KMS-11 (cell line): ENCODE measurements at regions not wholly inside any gene's neighbourhood (a gene's known extent, or its start where the extent isn't known, plus 50 kb on each side); places are given as distances from the start of the nearest gene placed in this dataset.

Experiments used
- H2AFZ ChIP-seq: fragments of 200-600 bp; sonication (generic); 2 replicates; pipeline ENCODE4 v1.6.1; 2016; ENCODE audit warnings: antibody characterized with exemption, mixed run types, low read depth
- H3K27ac ChIP-seq: fragments of 200-600 bp; sonication (generic); 2 replicates; pipeline ENCODE4 v1.6.1; 2016; ENCODE audit warnings: mild to moderate bottlenecking, mixed run types
- H3K27me3 ChIP-seq: fragments of 200-600 bp; sonication (generic); 2 replicates; pipeline ENCODE4 v1.6.1; 2017; ENCODE audit warnings: mild to moderate bottlenecking, low read depth, mixed run types, moderate library complexity; ENCODE audit not compliant: insufficient read depth
- H3K36me3 ChIP-seq: fragments of 200-600 bp; sonication (generic); 2 replicates; pipeline ENCODE4 v1.6.1; 2017; ENCODE audit warnings: mild to moderate bottlenecking, mixed run types; ENCODE audit not compliant: insufficient read depth
- H3K4me1 ChIP-seq: fragments of 200-600 bp; sonication (generic); 2 replicates; pipeline ENCODE4 v1.6.1; 2016; ENCODE audit warnings: mild to moderate bottlenecking, low read depth, mixed run types; ENCODE audit not compliant: poor library complexity, severe bottlenecking
- H3K4me2 ChIP-seq: fragments of 200-600 bp; sonication (generic); 2 replicates; pipeline ENCODE4 v1.7.0; 2016; ENCODE audit warnings: mild to moderate bottlenecking, mixed run types
- H3K4me3 ChIP-seq: fragments of 200-600 bp; sonication (generic); IDR thresholded peaks from 2 replicates; pipeline ENCODE4 v1.6.1; 2017; ENCODE audit warnings: low read depth, low read length, mixed read lengths; ENCODE audit not compliant: insufficient read depth
- H3K79me2 ChIP-seq: fragments of 200-600 bp; sonication (generic); 2 replicates; pipeline ENCODE4 v1.6.1; 2016; ENCODE audit warnings: low read depth, mixed run types; ENCODE audit not compliant: insufficient read depth
- H3K9ac ChIP-seq: fragments of 200-600 bp; sonication (generic); 2 replicates; pipeline ENCODE4 v1.6.1; 2016; ENCODE audit warnings: mild to moderate bottlenecking, mixed run types
- H4K20me1 ChIP-seq: fragments of 200-600 bp; sonication (generic); 2 replicates; pipeline ENCODE4 v1.6.1; 2016; ENCODE audit warnings: mild to moderate bottlenecking, mixed run types; ENCODE audit not compliant: insufficient read depth
- CTCF ChIP-seq: fragments of 200-600 bp; sonication (generic); conservative IDR thresholded peaks from 2 replicates; pipeline ENCODE4 v1.6.1; 2017; ENCODE audit warnings: low read depth, mild to moderate bottlenecking, antibody characterized with exemption, low read length, moderate library complexity, mixed read lengths

GRCh38 chr11:115916608-115917007 lies 412.4 kb upstream of the CADM1 start:
- no peaks in the 10 kb centered on the region for H3K79me2 ChIP-seq
- TF ChIP-seq CTCF = no peak
- H3K36me3 ChIP-seq = no peaks in the 10 kb centered on the region
- H2AFZ ChIP-seq = no peak overlapping the region
- H3K27ac ChIP-seq = no peak overlapping the region
- no peak overlapping the region for H3K4me2 ChIP-seq
- no peak overlapping the region for H3K4me3 ChIP-seq
- H3K4me1 ChIP-seq = peaks cover 8% of the 10 kb centered on the region
- no peaks in the 10 kb centered on the region for H4K20me1 ChIP-seq
- H3K27me3 ChIP-seq = no peaks in the 10 kb centered on the region
- no peak overlapping the region for H3K9ac ChIP-seq

- TF ChIP-seq CTCF = no peak
- no peaks in the 10 kb centered on the region for H3K27me3 ChIP-seq
- H3K4me3 ChIP-seq = no peak overlapping the region
- H4K20me1 ChIP-seq = no peaks in the 10 kb centered on the region
- H3K27ac ChIP-seq = no peak overlapping the region
- H3K79me2 ChIP-seq = no peaks in the 10 kb centered on the region
- H3K9ac ChIP-seq = no peak overlapping the region
- no peak overlapping the region for H2AFZ ChIP-seq
- H3K4me1 ChIP-seq = no peaks in the 10 kb centered on the region
- H3K36me3 ChIP-seq = no peaks in the 10 kb centered on the region
- H3K4me2 ChIP-seq = no peak overlapping the region
Measured at GRCh38 chr11:115912484-115912945, 408.3 kb upstream of the CADM1 start.

GRCh38 chr11:115911613-115912346 lies 407.6 kb upstream of the CADM1 start:
- no peaks in the 10 kb centered on the region for H3K36me3 ChIP-seq
- no peak overlapping the region for H3K9ac ChIP-seq
- no peak for TF ChIP-seq CTCF
- H2AFZ ChIP-seq = no peak overlapping the region
- H3K27ac ChIP-seq = no peak overlapping the region
- H3K4me1 ChIP-seq = no peaks in the 10 kb centered on the region
- no peaks in the 10 kb centered on the region for H4K20me1 ChIP-seq
- H3K4me2 ChIP-seq = no peak overlapping the region
- no peaks in the 10 kb centered on the region for H3K79me2 ChIP-seq
- no peaks in the 10 kb centered on the region for H3K27me3 ChIP-seq
- no peak overlapping the region for H3K4me3 ChIP-seq

- no peaks in the 10 kb centered on the region for H3K4me1 ChIP-seq
- no peak overlapping the region for H3K27ac ChIP-seq
- H3K36me3 ChIP-seq = no peaks in the 10 kb centered on the region
- no peak overlapping the region for H3K4me2 ChIP-seq
- H3K27me3 ChIP-seq = no peaks in the 10 kb centered on the region
- no peaks in the 10 kb centered on the region for H4K20me1 ChIP-seq
- H3K9ac ChIP-seq = no peak overlapping the region
- no peaks in the 10 kb centered on the region for H3K79me2 ChIP-seq
- no peak for TF ChIP-seq CTCF
- H2AFZ ChIP-seq = no peak overlapping the region
- no peak overlapping the region for H3K4me3 ChIP-seq
Measured at GRCh38 chr11:115910379-115910778, 406.2 kb upstream of the CADM1 start.
